ENCODE measurements at regions not wholly inside any gene's neighbourhood (a gene's known extent, or its start where the extent isn't known, plus 50 kb on each side); places are given as distances from the start of the nearest gene placed in this dataset.

GRCh38 chr2:204370172-204370718 lies 175.0 kb upstream of the PARD3B start:
- no peak for TF ChIP-seq NR2F2 (IDR thresholded peaks at IDR 0.05; ENCODE audit: borderline replicate concordance, low read depth)
- no peak for TF ChIP-seq MTA1 (CRISPR knock-in tag; IDR thresholded peaks at IDR 0.05; ENCODE audit: borderline replicate concordance)
